T-helper 1 cell treated with Interleukin-12 subunit alpha and Interleukin-12 subunit beta and Interleukin-4 antibody, amounts not matched to agents 30 μg/mL and 1 μg/mL, for 36 hours (primary cell): ENCODE measurements at regions not wholly inside any gene's neighbourhood (a gene's known extent, or its start where the extent isn't known, plus 50 kb on each side); places are given as distances from the start of the nearest gene placed in this dataset.

ENCODE experiments used
- H3K27ac Mint-ChIP-seq: one replicate; pipeline ENCODE4 v1.8.0; 2021; ENCODE audit warnings: mild to moderate bottlenecking, mixed read lengths
- H3K27me3 Mint-ChIP-seq: one replicate; pipeline ENCODE4 v1.8.0; 2021; ENCODE audit warnings: low read depth, mixed read lengths
- H3K36me3 Mint-ChIP-seq: one replicate; pipeline ENCODE4 v1.8.0; 2021; ENCODE audit warnings: low read depth, mixed read lengths
- H3K4me1 Mint-ChIP-seq: one replicate; pipeline ENCODE4 v1.8.0; 2021; ENCODE audit warnings: low read depth, mixed read lengths
- H3K4me3 Mint-ChIP-seq: one replicate; pipeline ENCODE4 v1.8.0; 2021; ENCODE audit warnings: mild to moderate bottlenecking, moderate library complexity, mixed read lengths
- H3K9me3 Mint-ChIP-seq: one replicate; pipeline ENCODE4 v1.8.0; 2021; ENCODE audit warnings: mixed read lengths

GRCh38 chr2:156647377-156648010 lies 211.3 kb downstream of the GPD2 start:
- H3K4me1 Mint-ChIP-seq = no peaks in the 10 kb centered on the region
- no peaks in the 10 kb centered on the region for H3K36me3 Mint-ChIP-seq
- H3K27me3 Mint-ChIP-seq = no peaks in the 10 kb centered on the region
- H3K9me3 Mint-ChIP-seq = no peaks in the 10 kb centered on the region
- no peak overlapping the region for H3K4me3 Mint-ChIP-seq
- H3K27ac Mint-ChIP-seq = no peak overlapping the region

DNA sequence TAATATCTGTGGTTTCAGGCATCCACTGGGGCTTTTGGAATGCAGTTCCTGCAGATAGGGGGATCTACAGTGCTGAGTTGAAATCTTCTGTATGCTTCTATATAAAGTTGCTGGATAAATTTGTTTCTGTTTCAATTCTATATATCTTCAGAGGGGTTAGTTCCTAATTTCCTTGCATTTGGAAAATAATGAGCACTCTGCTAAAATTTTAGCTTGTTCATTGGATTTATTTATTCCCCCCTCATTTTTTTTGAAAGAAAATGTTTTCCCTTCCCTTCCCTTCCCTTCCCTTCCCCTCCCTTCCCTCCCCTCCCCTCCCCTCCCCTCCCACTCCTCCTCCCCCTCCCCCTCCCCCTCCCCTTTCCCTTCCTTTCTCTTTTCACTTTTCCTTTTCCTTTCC lies 212.3 kb downstream of the GPD2 start:
- Mint-ChIP-seq H3K27ac (no peak overlapping the region), H3K4me3 (no peak overlapping the region), H3K36me3 (no peaks in the 10 kb centered on the region), H3K9me3 (no peaks in the 10 kb centered on the region), H3K27me3 (no peaks in the 10 kb centered on the region), H3K4me1 (no peaks in the 10 kb centered on the region)

DNA sequence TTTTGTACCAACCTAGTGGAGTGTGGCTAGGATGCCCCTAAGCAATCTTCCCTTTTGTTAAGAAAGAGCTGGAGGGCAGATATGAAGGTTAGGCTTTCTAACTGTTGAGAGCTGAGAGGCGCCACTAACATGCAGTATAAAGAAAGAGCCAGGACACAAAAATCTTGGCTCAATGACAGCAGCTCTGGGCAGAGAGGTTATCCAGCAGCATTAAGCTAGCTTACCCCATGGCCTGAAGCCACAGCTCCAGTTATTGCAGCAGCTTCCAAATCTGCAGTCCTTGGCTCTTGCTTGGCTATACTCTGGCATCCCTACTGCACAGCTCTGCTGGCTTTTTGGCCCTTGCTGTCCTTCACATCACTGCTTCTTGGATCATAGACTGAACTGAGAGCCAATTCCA lies 213.4 kb downstream of the GPD2 start:
- Mint-ChIP-seq H3K27me3 (no peaks in the 10 kb centered on the region), H3K4me1 (no peaks in the 10 kb centered on the region), H3K9me3 (no peaks in the 10 kb centered on the region), H3K27ac (no peak overlapping the region), H3K4me3 (no peak overlapping the region), H3K36me3 (no peaks in the 10 kb centered on the region)

GRCh38 chr2:156652691-156653090 lies 216.5 kb downstream of the GPD2 start:
- no peak overlapping the region for H3K27ac Mint-ChIP-seq
- H3K36me3 Mint-ChIP-seq = no peaks in the 10 kb centered on the region
- no peak overlapping the region for H3K4me3 Mint-ChIP-seq
- no peaks in the 10 kb centered on the region for H3K4me1 Mint-ChIP-seq
- peaks cover 7% of the 10 kb centered on the region for H3K27me3 Mint-ChIP-seq
- no peaks in the 10 kb centered on the region for H3K9me3 Mint-ChIP-seq

- no peak overlapping the region for H3K27ac Mint-ChIP-seq
- no peaks in the 10 kb centered on the region for H3K36me3 Mint-ChIP-seq
- no peaks in the 10 kb centered on the region for H3K9me3 Mint-ChIP-seq
- no peak overlapping the region for H3K4me3 Mint-ChIP-seq
- no peaks in the 10 kb centered on the region for H3K4me1 Mint-ChIP-seq
- H3K27me3 Mint-ChIP-seq = peaks cover 7% of the 10 kb centered on the region
Observed at GRCh38 chr2:156653675-156654074, 217.5 kb downstream of the GPD2 start.

GRCh38 chr2:156657809-156658208 lies 221.6 kb downstream of the GPD2 start:
- Mint-ChIP-seq H3K27me3 (peaks cover 7% of the 10 kb centered on the region), H3K4me1 (peaks cover 2% of the 10 kb centered on the region), H3K4me3 (no peak overlapping the region), H3K27ac (no peak overlapping the region), H3K36me3 (no peaks in the 10 kb centered on the region), H3K9me3 (no peaks in the 10 kb centered on the region)

GRCh38 chr2:156659694-156660093 lies 223.5 kb downstream of the GPD2 start:
- no peak overlapping the region for H3K4me3 Mint-ChIP-seq
- no peak overlapping the region for H3K27ac Mint-ChIP-seq
- no peaks in the 10 kb centered on the region for H3K36me3 Mint-ChIP-seq
- no peaks in the 10 kb centered on the region for H3K9me3 Mint-ChIP-seq
- H3K4me1 Mint-ChIP-seq = peaks cover 2% of the 10 kb centered on the region
- peaks cover 7% of the 10 kb centered on the region for H3K27me3 Mint-ChIP-seq

- Mint-ChIP-seq H3K4me3 (peak overlapping the region; percentile 2), H3K27me3 (no peaks in the 10 kb centered on the region), H3K27ac (peak overlapping the region; percentile 6), H3K4me1 (peaks cover 2% of the 10 kb centered on the region), H3K36me3 (no peaks in the 10 kb centered on the region), H3K9me3 (peaks cover 10% of the 10 kb centered on the region)
Observed at GRCh38 chr2:156663757-156664409, 227.7 kb downstream of the GPD2 start.

DNA sequence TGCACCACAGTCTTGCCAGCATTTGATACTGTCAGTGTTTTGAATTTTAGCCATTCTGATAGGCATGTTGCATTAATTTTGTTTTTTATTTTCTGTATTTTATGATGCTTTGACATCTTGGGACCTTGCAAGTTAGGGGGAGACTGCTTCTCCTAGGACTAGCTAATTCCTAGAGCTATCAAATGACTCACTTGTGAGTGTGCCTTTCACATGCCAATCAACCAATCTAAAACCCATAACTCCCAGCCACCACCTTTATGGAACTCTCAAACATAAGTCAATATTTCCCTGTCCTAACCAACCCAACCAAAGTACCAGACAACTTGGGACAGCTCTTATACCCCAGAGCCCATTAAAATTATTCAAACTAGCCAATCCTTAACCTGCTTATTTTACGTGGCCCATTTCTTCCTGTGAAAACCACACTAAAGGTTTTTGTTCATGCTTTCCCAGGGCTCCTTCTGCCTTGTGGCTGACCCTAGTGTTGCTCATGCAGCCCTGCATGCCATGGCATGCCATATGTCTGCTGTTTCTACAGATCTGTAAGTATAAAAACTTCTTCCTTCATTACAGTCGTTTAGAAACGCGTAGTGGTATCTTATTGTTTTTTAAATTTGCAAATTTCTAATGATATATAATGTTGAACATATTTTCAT lies 230.1 kb downstream of the GPD2 start:
- H3K27me3 Mint-ChIP-seq = no peaks in the 10 kb centered on the region
- no peak overlapping the region for H3K4me3 Mint-ChIP-seq
- no peaks in the 10 kb centered on the region for H3K36me3 Mint-ChIP-seq
- H3K9me3 Mint-ChIP-seq = peaks cover 10% of the 10 kb centered on the region
- no peak overlapping the region for H3K27ac Mint-ChIP-seq
- peaks cover 2% of the 10 kb centered on the region for H3K4me1 Mint-ChIP-seq

DNA sequence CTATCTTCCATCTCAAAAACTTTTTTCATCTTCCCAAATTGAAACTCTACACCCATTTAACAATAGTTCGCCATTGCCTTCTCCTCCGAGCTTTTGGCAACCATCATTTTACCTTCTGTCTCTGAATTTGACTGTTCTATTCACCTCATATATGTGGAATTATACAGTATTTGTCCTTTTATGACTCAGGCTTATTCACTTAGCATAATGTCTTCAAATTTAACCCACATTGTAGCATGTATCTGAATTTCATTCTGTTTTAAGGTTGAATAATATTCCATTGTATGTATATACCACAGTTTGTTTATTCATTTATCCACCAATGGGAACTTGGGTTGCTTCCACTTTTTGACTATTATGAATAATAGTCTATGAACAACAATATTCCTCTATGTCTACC lies 233.9 kb downstream of the GPD2 start:
- H3K4me1 Mint-ChIP-seq = no peaks in the 10 kb centered on the region
- no peaks in the 10 kb centered on the region for H3K36me3 Mint-ChIP-seq
- no peak overlapping the region for H3K4me3 Mint-ChIP-seq
- H3K9me3 Mint-ChIP-seq = peaks cover 10% of the 10 kb centered on the region
- H3K27ac Mint-ChIP-seq = no peak overlapping the region
- H3K27me3 Mint-ChIP-seq = no peaks in the 10 kb centered on the region

DNA sequence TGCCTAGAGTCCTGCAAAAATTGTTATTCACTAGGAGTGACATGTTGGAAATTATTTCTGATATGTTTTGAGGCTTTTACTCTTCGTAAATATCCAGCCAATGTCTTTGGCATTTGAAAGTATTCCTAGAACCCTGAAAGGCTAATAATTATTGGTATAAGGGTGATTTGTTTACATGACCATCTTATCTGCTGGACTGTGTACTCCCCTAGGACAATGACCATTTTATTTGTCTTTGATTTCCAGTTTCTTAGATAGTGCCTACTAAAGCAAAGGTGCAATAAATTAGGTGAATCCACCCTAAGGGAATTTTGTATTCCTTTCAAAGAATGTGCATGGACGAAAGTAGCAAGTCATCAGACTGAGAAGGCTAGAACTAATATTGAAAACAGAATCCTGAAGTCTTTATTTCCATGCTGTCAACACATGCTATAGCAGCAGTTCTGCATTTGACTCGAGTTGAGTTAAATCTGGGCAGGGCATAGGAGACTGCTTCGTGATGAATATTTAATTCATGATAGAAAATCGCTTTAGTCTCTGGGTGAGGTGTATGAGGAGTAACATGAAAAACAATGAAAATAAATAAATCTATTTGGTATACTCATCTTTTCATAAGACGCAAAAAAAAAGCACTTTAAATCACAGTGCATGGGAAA lies 235.7 kb downstream of the GPD2 start:
- no peaks in the 10 kb centered on the region for H3K4me1 Mint-ChIP-seq
- H3K4me3 Mint-ChIP-seq = no peak overlapping the region
- H3K9me3 Mint-ChIP-seq = peaks cover 10% of the 10 kb centered on the region
- no peaks in the 10 kb centered on the region for H3K36me3 Mint-ChIP-seq
- no peak overlapping the region for H3K27ac Mint-ChIP-seq
- peaks cover 5% of the 10 kb centered on the region for H3K27me3 Mint-ChIP-seq

DNA sequence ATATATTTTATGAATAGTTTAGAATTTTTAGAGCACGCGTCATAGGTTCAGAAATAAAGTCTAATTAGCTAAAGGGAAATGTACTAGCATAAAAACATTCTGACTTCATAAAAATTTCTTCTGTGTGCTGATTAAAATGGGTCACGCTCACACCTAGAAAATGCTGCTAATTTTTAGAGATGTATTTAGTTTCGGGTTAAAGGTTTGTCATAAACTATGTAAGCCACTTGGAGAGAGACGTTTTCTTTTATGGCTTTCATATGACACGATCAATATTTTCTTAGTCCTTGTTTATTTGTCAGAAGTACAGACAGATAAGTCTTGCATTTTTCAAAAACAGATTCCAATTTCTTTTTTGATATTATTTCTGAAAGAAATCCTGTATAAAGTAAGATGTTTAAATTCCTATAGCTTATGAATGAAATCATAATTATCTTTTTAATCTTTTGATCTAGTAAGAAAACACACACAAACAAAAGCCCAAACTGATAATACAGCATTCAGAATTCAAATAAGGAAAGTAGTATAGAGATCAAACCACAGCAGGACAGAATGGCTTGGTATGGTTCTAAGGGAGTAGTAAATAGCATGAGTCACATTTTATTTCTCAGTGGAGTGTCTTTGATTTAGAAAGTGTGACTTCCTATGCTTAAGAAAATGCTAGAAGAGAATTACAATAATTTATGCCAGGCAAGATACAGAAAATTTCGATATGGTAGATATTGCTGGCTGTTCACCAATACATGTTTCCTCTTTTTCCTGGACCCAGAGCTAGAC lies 236.6 kb downstream of the GPD2 start:
- Mint-ChIP-seq H3K4me3 (no peak overlapping the region), H3K27ac (no peak overlapping the region), H3K4me1 (no peaks in the 10 kb centered on the region), H3K27me3 (peaks cover 10% of the 10 kb centered on the region), H3K36me3 (no peaks in the 10 kb centered on the region), H3K9me3 (peaks cover 7% of the 10 kb centered on the region)

- H3K36me3 Mint-ChIP-seq = no peaks in the 10 kb centered on the region
- no peaks in the 10 kb centered on the region for H3K4me1 Mint-ChIP-seq
- no peak overlapping the region for H3K27ac Mint-ChIP-seq
- peaks cover 11% of the 10 kb centered on the region for H3K27me3 Mint-ChIP-seq
- H3K4me3 Mint-ChIP-seq = no peak overlapping the region
- H3K9me3 Mint-ChIP-seq = peaks cover 4% of the 10 kb centered on the region
Observed at GRCh38 chr2:156673333-156673615, 237.1 kb downstream of the GPD2 start.

GRCh38 chr2:156673981-156674380 lies 237.8 kb downstream of the GPD2 start:
- H3K4me3 Mint-ChIP-seq = no peak overlapping the region
- no peaks in the 10 kb centered on the region for H3K4me1 Mint-ChIP-seq
- H3K9me3 Mint-ChIP-seq = no peaks in the 10 kb centered on the region
- no peak overlapping the region for H3K27ac Mint-ChIP-seq
- H3K27me3 Mint-ChIP-seq = peaks cover 11% of the 10 kb centered on the region
- H3K36me3 Mint-ChIP-seq = no peaks in the 10 kb centered on the region
